H1 (cell line): ENCODE measurements at regions not wholly inside any gene's neighbourhood (a gene's known extent, or its start where the extent isn't known, plus 50 kb on each side); places are given as distances from the start of the nearest gene placed in this dataset.
"Not testable (repeated sequence)": the region's sequence is repeated elsewhere in the genome, so short reads cannot be mapped to it uniquely, and the experiment has no call there.

ENCODE experiments used
- CTCF ChIA-PET: fragments of 300-600 bp; sonication (Branson Sonifier 250); formaldehyde crosslinking; loops from one replicate; lab custom pipeline; 2021; ENCODE audit not compliant: partially characterized antibody; lab: Charles Lee
- POLR2A ChIA-PET: fragments of 300-600 bp; sonication (Branson Sonifier 250); formaldehyde crosslinking; loops from one replicate; lab custom pipeline; 2021; ENCODE audit warnings: inconsistent platforms; ENCODE audit not compliant: partially characterized antibody; lab: Charles Lee
- DNase-seq, 2 experiments: peaks; one replicate each; pipeline versions ENCODE4 v3.0.0 to v3.0.0-alpha.2; 2010 to 2022; ENCODE audit warnings: low spot score in 2 of 2, low read depth in 1 of 2, mixed read lengths in 1 of 2
- FAIRE-seq: peaks from 2 replicates; lab custom pipeline; 2011; peaks lifted over from hg19 to GRCh38; lab: Jason Lieb, UNC
- H2AFZ ChIP-seq: 2 replicates; pipeline ENCODE4 v1.8.1; 2012; ENCODE audit warnings: low read length, inconsistent platforms
- H2AK5ac ChIP-seq: 2 replicates; pipeline ENCODE4 v1.6.1; 2013; ENCODE audit warnings: low read depth, low read length
- H2BK120ac ChIP-seq: replicated peaks from 2 replicates; pipeline ENCODE3; 2013; ENCODE audit warnings: low read depth, low read length, inconsistent platforms
- H2BK12ac ChIP-seq: 2 replicates; pipeline ENCODE4 v1.6.1; 2013; ENCODE audit warnings: low read depth, low read length
- H2BK15ac ChIP-seq: 2 replicates; pipeline ENCODE4 v1.6.1; 2013; ENCODE audit warnings: low read length
- H2BK20ac ChIP-seq: 2 replicates; pipeline ENCODE4 v1.6.1; 2013; ENCODE audit warnings: low read length
- H2BK5ac ChIP-seq: 2 replicates; pipeline ENCODE4 v1.6.1; 2013; ENCODE audit warnings: low read depth, low read length
- H3K14ac ChIP-seq: 2 replicates; pipeline ENCODE4 v1.6.1; 2013; ENCODE audit warnings: inconsistent platforms; ENCODE audit not compliant: insufficient read length
- H3K18ac ChIP-seq: 2 replicates; pipeline ENCODE4 v1.6.1; 2013; ENCODE audit warnings: low read length; ENCODE audit errors: extremely low read depth
- H3K23ac ChIP-seq: 2 replicates; pipeline ENCODE4 v1.6.1; 2013; ENCODE audit warnings: inconsistent platforms; ENCODE audit not compliant: insufficient read length
- H3K23me2 ChIP-seq: 2 replicates; pipeline ENCODE4 v1.6.1; 2013; ENCODE audit warnings: low read depth, low read length
- H3K27ac ChIP-seq: 2 replicates; pipeline ENCODE4 v1.6.1; 2011; ENCODE audit warnings: low read depth, low read length, inconsistent platforms
- H3K27me3 ChIP-seq, 4 experiments: replicated peaks in 1 of 4; 1 replicate in 1 of 4; 2 replicates in 3 of 4; pipeline versions ENCODE4 v1.6.1 to v1.8.1; 2011 to 2013; ENCODE audit warnings: low read length in 3 of 4, mild to moderate bottlenecking in 3 of 4, inconsistent platforms in 2 of 4, mixed read lengths in 2 of 4, moderate library complexity in 1 of 4; ENCODE audit not compliant: control insufficient read depth in 3 of 4, insufficient read depth in 3 of 4; ENCODE audit errors: extremely low read depth in 1 of 4
- H3K36me3 ChIP-seq, 4 experiments: 2 replicates each; pipeline versions ENCODE4 v1.6.1 to v1.8.1; 2011 to 2013; ENCODE audit warnings: mild to moderate bottlenecking in 4 of 4, low read length in 3 of 4, moderate library complexity in 2 of 4, control low read depth in 1 of 4, inconsistent platforms in 1 of 4; ENCODE audit not compliant: insufficient read depth in 4 of 4, control insufficient read depth in 2 of 4
- H3K4ac ChIP-seq: replicated peaks from 2 replicates; pipeline ENCODE3; 2013; ENCODE audit warnings: low read length, low read depth, mixed read lengths, inconsistent platforms; ENCODE audit not compliant: insufficient read length
- H3K4me1 ChIP-seq, 4 experiments: replicated peaks in 1 of 4; 1 replicate in 1 of 4; 2 replicates in 3 of 4; pipeline versions ENCODE4 v1.6.1 to v1.8.1; 2011 to 2013; ENCODE audit warnings: low read length in 3 of 4, inconsistent platforms in 2 of 4, mixed read lengths in 1 of 4; ENCODE audit not compliant: insufficient read depth in 4 of 4, control insufficient read depth in 3 of 4
- H3K4me2 ChIP-seq, 2 experiments: 2 replicates each; pipeline versions ENCODE4 v1.6.1 to v1.8.1; 2011 to 2013; ENCODE audit warnings: low read depth in 2 of 2, low read length in 2 of 2, control low read depth in 1 of 2, inconsistent platforms in 1 of 2, mild to moderate bottlenecking in 1 of 2; ENCODE audit not compliant: insufficient read depth in 1 of 2
- H3K4me3 ChIP-seq, 4 experiments: fragments of 200-600, 300-600 bp in 1 of 4; sonication (generic), shearing (Covaris generic), sonication (Bioruptor Twin) in 1 of 4; 2 replicates each; pipeline versions ENCODE4 v1.5.1 to v1.8.1; 2011 to 2016; ENCODE audit warnings: low read length in 4 of 4, low read depth in 3 of 4, control low read depth in 2 of 4, inconsistent platforms in 2 of 4, mild to moderate bottlenecking in 2 of 4, mixed read lengths in 1 of 4, moderate library complexity in 1 of 4; ENCODE audit not compliant: insufficient read depth in 2 of 4; ENCODE audit errors: extremely low read depth in 1 of 4
- H3K56ac ChIP-seq: replicated peaks from 2 replicates; pipeline ENCODE3; 2013; ENCODE audit warnings: low read depth, mild to moderate bottlenecking, mixed read lengths, low read length, inconsistent platforms; ENCODE audit not compliant: insufficient read length
- H3K79me1 ChIP-seq: 2 replicates; pipeline ENCODE4 v1.6.1; 2013; ENCODE audit warnings: low read depth, low read length, control low read depth
- H3K79me2 ChIP-seq, 2 experiments: 2 replicates each; pipeline versions ENCODE4 v1.6.1 to v1.8.1; 2012 to 2013; ENCODE audit warnings: low read length in 2 of 2, mild to moderate bottlenecking in 2 of 2, inconsistent platforms in 1 of 2; ENCODE audit not compliant: insufficient read depth in 2 of 2, control insufficient read depth in 1 of 2
- H3K9ac ChIP-seq, 4 experiments: replicated peaks in 1 of 4; 1 replicate in 1 of 4; 2 replicates in 3 of 4; pipeline versions ENCODE4 v1.6.1 to v1.8.1; 2011 to 2013; ENCODE audit warnings: low read depth in 3 of 4, low read length in 3 of 4, control low read depth in 2 of 4, mild to moderate bottlenecking in 2 of 4, moderate library complexity in 2 of 4, inconsistent platforms in 1 of 4; ENCODE audit errors: extremely low read depth in 1 of 4
- H3K9me3 ChIP-seq, 2 experiments: 2 replicates each; pipeline versions ENCODE4 v1.6.1 to v1.8.1; 2012 to 2013; ENCODE audit warnings: mild to moderate bottlenecking in 2 of 2, moderate library complexity in 2 of 2, control low read depth in 1 of 2, inconsistent platforms in 1 of 2, low read depth in 1 of 2, low read length in 1 of 2, mixed read lengths in 1 of 2; ENCODE audit not compliant: insufficient read depth in 2 of 2
- H4K20me1 ChIP-seq, 2 experiments: replicated peaks in 1 of 2; 2 replicates each; pipeline versions ENCODE3 to v1.8.1; 2011 to 2013; ENCODE audit warnings: inconsistent platforms in 2 of 2, low read length in 2 of 2, mild to moderate bottlenecking in 1 of 2; ENCODE audit not compliant: insufficient read depth in 2 of 2, control insufficient read depth in 1 of 2
- H4K5ac ChIP-seq: 2 replicates; pipeline ENCODE4 v1.6.1; 2013; ENCODE audit warnings: low read length, low read depth, mixed read lengths, inconsistent platforms; ENCODE audit not compliant: insufficient read length
- H4K8ac ChIP-seq: 2 replicates; pipeline ENCODE4 v1.8.0; 2013; ENCODE audit warnings: mild to moderate bottlenecking, moderate library complexity, low read length, inconsistent platforms; ENCODE audit not compliant: insufficient read depth; ENCODE audit errors: extremely low read depth
- H4K91ac ChIP-seq: replicated peaks from 2 replicates; pipeline ENCODE3; 2013; ENCODE audit warnings: low read length, mixed read lengths, inconsistent platforms; ENCODE audit not compliant: insufficient read length
- WGBS, 2 experiments: shearing (Covaris generic) in 1 of 2; methylation state at CpG; one replicate each; pipeline versions ENCODE4 v1.1.6 to v1.1.7; 2013 to 2015; ENCODE audit warnings: low lambda C conversion rate in 2 of 2, mixed read lengths in 2 of 2, inconsistent platforms in 1 of 2, low coverage in 1 of 2, missing lambda C conversion rate in 1 of 2; ENCODE audit not compliant: insufficient replicate concordance in 2 of 2, insufficient coverage in 1 of 2, insufficient read length in 1 of 2; ENCODE audit errors: extremely low coverage in 1 of 2, missing lambda C conversion rate in 1 of 2; 5-methylcytosine and 5-hydroxymethylcytosine counted together

DNA sequence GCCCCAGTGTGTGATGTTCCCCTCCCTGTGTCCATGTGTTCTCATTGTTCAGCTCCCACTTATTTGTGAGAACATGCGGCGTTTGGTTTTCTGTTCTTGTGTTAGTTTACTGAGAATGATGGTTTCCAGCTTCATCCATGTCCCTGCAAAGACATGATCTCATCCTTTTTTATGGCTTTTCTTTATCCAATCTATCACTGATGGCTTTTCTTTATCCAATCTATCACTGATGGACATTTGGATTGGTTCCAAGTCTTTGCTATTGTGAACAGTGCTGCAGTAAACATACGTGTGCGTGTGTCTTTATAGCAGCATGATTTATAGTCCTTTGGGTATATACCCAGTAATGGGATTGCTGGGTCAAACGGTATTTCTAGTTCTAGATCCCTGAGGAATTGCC, 455.8 kb downstream of the MAT2B start:
- H3K27ac ChIP-seq, H3K56ac ChIP-seq, H4K20me1 ChIP-seq, H3K4me2 ChIP-seq, H2AK5ac ChIP-seq, H3K36me3 ChIP-seq, POLR2A ChIA-PET, H3K27me3 ChIP-seq, H3K14ac ChIP-seq, H3K79me1 ChIP-seq, H3K23ac ChIP-seq, H2BK5ac ChIP-seq, H3K4me3 ChIP-seq, H3K9me3 ChIP-seq, H2AFZ ChIP-seq, H4K5ac ChIP-seq, H2BK12ac ChIP-seq, CTCF ChIA-PET, H3K18ac ChIP-seq, DNase-seq, H2BK120ac ChIP-seq, H3K9ac ChIP-seq, H3K4me1 ChIP-seq, H4K91ac ChIP-seq, FAIRE-seq, H3K79me2 ChIP-seq, H2BK15ac ChIP-seq, H2BK20ac ChIP-seq, H3K23me2 ChIP-seq, H3K4ac ChIP-seq, H4K8ac ChIP-seq: not testable (repeated sequence)
- 89% methylated on average over 5 of the region's 5 CpGs; no CpG with 5 or more reads in 1 of the 2 experiments for WGBS, 2 experiments
